ENCODE measurements at regions not wholly inside any gene's neighbourhood (a gene's known extent, or its start where the extent isn't known, plus 50 kb on each side); places are given as distances from the start of the nearest gene placed in this dataset.
"Not testable (repeated sequence)": the region's sequence is repeated elsewhere in the genome, so short reads cannot be mapped to it uniquely, and the experiment has no call there.

GRCh38 chr14:100422556-100423316 is 99.6 kb downstream of the SLC25A47 start:
- no peak for DNase-seq

GRCh38 chr14:100423317-100424010 is 100.3 kb downstream of the SLC25A47 start:
- DNase-seq = no peak

GRCh38 chr14:100424504-100425428 is 101.6 kb downstream of the SLC25A47 start:
- no peak for DNase-seq

- DNase-seq = no peak
Measured at GRCh38 chr14:100425429-100425827, 102.3 kb downstream of the SLC25A47 start.

GRCh38 chr14:100426314-100426713 is 103.2 kb downstream of the SLC25A47 start:
- DNase-seq = no peak

GRCh38 chr14:100427166-100427565 is 104.0 kb downstream of the SLC25A47 start:
- DNase-seq = no peak

GRCh38 chr14:100428727-100429126 is 105.6 kb downstream of the SLC25A47 start:
- DNase-seq = no peak

- DNase-seq = no peak
Measured at GRCh38 chr14:100429537-100429936, 106.4 kb downstream of the SLC25A47 start.

GRCh38 chr14:100430571-100430970 is 107.4 kb downstream of the SLC25A47 start:
- DNase-seq = no peak

- DNase-seq = not testable (repeated sequence)
Measured at GRCh38 chr14:100431461-100431860, 108.3 kb downstream of the SLC25A47 start.

- no peak for DNase-seq
Measured at GRCh38 chr14:100432652-100433427, 109.7 kb downstream of the SLC25A47 start.

GRCh38 chr14:100433428-100433814 is 110.3 kb downstream of the SLC25A47 start:
- no peak for DNase-seq

GRCh38 chr14:100434033-100434601 is 111.0 kb downstream of the SLC25A47 start:
- no peak for DNase-seq

- DNase-seq = no peak
Measured at GRCh38 chr14:100434911-100435438, 111.8 kb downstream of the SLC25A47 start.

- DNase-seq = no peak
Measured at GRCh38 chr14:100435459-100435858, 112.3 kb downstream of the SLC25A47 start.

GRCh38 chr14:100436745-100437406 is 113.7 kb downstream of the SLC25A47 start:
- DNase-seq = no peak

- no peak for DNase-seq
Measured at GRCh38 chr14:100438271-100438670, 115.1 kb downstream of the SLC25A47 start.

GRCh38 chr14:100438678-100439592 is 115.8 kb downstream of the SLC25A47 start:
- DNase-seq = peak; percentile 58

- no peak for DNase-seq
Measured at GRCh38 chr14:100439781-100440180, 116.6 kb downstream of the SLC25A47 start.

- peak; percentile 19 for DNase-seq
Measured at GRCh38 chr14:100440207-100440631, 117.1 kb downstream of the SLC25A47 start.
